ENCODE measurements at regions not wholly inside any gene's neighbourhood (a gene's known extent, or its start where the extent isn't known, plus 50 kb on each side); places are given as distances from the start of the nearest gene placed in this dataset.

DNA sequence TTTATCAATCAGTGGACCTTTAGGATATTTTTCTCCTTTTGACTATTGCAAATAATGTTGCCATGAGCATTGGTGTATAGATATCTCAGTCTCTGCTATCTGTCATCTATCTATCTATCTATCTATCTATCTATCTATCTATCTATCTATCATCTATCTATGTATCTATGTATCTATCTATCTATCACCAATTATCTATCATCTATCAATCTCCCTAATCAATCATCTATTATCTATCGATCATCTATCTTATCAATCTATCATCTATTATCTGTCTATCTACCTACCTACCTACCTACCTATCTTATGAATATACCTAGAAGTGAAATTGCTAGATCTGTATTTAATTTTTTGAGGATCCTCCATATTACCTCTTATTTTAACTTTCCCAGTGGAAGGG lies 69.6 kb downstream of the EMX2 start:
- POLR2A ChIA-PET (ENCODE audit: low non-redundant PET): no interaction called here

DNA sequence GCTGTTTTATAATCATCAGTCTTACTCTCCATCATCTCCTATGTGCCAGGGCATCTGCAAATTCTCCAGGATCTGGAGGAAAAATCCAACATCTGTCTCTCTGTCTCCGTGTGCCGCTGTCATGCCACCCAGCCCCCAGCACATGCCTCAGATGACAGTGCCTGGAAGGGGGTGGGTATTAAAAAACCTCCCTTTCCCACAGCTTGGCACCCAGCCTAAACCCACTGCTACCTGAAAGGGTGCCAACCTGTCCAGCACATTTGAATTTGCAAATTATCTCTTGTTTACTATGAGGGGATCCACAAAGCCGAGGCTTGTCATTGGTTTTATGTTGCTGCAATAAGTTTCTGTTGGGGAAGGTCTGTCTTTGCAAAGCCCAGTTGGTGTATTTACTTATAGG lies 73.1 kb downstream of the EMX2 start:
- CTCF ChIA-PET: no interaction called here
- TF ChIP-seq CTCF (conservative IDR thresholded peaks at IDR 0.05; ENCODE audit: low read depth): no peak

More for the DNA sequence above, 69.6 kb downstream of the EMX2 start:
- no peak for TF ChIP-seq CTCF (conservative IDR thresholded peaks at IDR 0.05; ENCODE audit: low read depth)
- no peak overlapping the region for H3K27ac ChIP-seq
- no peak for DNase-seq (ENCODE audit: low spot score)
- CTCF ChIA-PET: no interaction called here

GRCh38 chr10:117616179-117616578 lies 73.6 kb downstream of the EMX2 start:
- TF ChIP-seq CTCF (conservative IDR thresholded peaks at IDR 0.05; ENCODE audit: low read depth): no peak
- DNase-seq (ENCODE audit: low spot score): no peak
- no peak overlapping the region for H3K27ac ChIP-seq
- POLR2A ChIA-PET (ENCODE audit: low non-redundant PET): no interaction called here
- CTCF ChIA-PET: no interaction called here

More for the DNA sequence above, 73.1 kb downstream of the EMX2 start:
- no peak overlapping the region for H3K27ac ChIP-seq
- POLR2A ChIA-PET (ENCODE audit: low non-redundant PET): no interaction called here
- DNase-seq (ENCODE audit: low spot score): no peak

DNA sequence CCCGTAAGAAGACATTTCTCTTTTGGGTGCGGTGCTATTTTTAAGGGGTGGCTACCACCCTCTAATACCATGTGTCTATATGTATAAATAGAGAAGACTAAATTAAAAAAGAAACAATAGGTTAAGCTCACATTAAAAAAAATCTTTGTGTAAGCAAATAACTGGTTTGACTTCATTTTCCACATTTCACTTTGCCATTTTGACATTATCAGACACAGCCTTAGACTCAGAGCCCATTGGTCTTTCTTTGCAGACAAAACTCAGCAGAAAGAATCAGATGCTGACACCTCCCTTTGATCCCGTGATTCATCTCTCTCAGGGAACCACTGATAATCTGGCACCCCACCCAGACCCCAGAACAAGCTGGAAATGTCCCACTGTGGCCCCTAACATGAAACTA lies 74.5 kb downstream of the EMX2 start:
- ChIA-PET POLR2A (ENCODE audit: low non-redundant PET) (no interaction called here), CTCF (no interaction called here)
- no peak overlapping the region for H3K27ac ChIP-seq
- no peak for TF ChIP-seq CTCF (conservative IDR thresholded peaks at IDR 0.05; ENCODE audit: low read depth)
- DNase-seq (ENCODE audit: low spot score): no peak

- no peak overlapping the region for H3K27ac ChIP-seq
- ChIA-PET POLR2A (ENCODE audit: low non-redundant PET) (no interaction called here), CTCF (no interaction called here)
- DNase-seq (ENCODE audit: low spot score): no peak
- no peak for TF ChIP-seq CTCF (conservative IDR thresholded peaks at IDR 0.05; ENCODE audit: low read depth)
Observed at GRCh38 chr10:117617659-117618058, 75.1 kb downstream of the EMX2 start.

DNA sequence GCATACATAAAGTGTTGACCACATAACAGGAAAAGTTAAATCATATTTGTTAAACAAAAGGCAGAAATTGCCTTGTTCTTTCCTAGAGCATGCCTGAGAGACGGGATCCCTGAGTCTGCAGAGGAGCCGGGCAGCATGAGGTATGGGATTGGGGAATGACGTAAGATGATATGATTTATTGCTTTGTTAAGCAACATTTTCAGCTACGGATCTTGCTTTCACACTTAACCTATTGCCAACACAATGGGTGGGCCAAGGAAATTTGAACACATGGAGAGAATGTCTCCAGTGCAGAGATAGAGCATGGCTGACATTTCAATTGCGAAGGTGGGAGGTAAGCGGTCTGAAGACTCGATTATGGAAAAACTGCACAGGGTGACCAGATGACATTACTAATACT lies 76.7 kb downstream of the EMX2 start:
- no peak overlapping the region for H3K27ac ChIP-seq
- no peak for TF ChIP-seq CTCF (conservative IDR thresholded peaks at IDR 0.05; ENCODE audit: low read depth)
- ChIA-PET CTCF (no interaction called here), POLR2A (ENCODE audit: low non-redundant PET) (no interaction called here)
- DNase-seq (ENCODE audit: low spot score): no peak

Data from RWPE1 (cell line).